NCI-H2107 treated with DMSO at 0.1 percent for 48 hours (cell line): ENCODE measurements at regions not wholly inside any gene's neighbourhood (a gene's known extent, or its start where the extent isn't known, plus 50 kb on each side); places are given as distances from the start of the nearest gene placed in this dataset.

ENCODE experiments used
- DNase-seq: peaks from one replicate; lab custom pipeline; 2025; ENCODE audit not compliant: unreplicated experiment; lab: John Stamatoyannopoulos, UW

- DNase-seq: no peak
Measured at GRCh38 chr13:103844471-103844870, 778.3 kb upstream of the SLC10A2 start.

- DNase-seq: no peak
Measured at GRCh38 chr13:103839460-103839859, 773.2 kb upstream of the SLC10A2 start.

- DNase-seq: no peak
Measured at GRCh38 chr13:103835052-103835451, 768.8 kb upstream of the SLC10A2 start.

- no peak for DNase-seq
Measured at GRCh38 chr13:103833294-103833852, 767.2 kb upstream of the SLC10A2 start.

- no peak for DNase-seq
Measured at GRCh38 chr13:103815619-103816018, 749.4 kb upstream of the SLC10A2 start.

GRCh38 chr13:103812971-103813370 is 746.8 kb upstream of the SLC10A2 start:
- DNase-seq: no peak

GRCh38 chr13:103812558-103812957 is 746.3 kb upstream of the SLC10A2 start:
- no peak for DNase-seq

- no peak for DNase-seq
Measured at GRCh38 chr13:103810026-103810425, 743.8 kb upstream of the SLC10A2 start.

- no peak for DNase-seq
Measured at GRCh38 chr13:103805771-103806170, 739.6 kb upstream of the SLC10A2 start.

GRCh38 chr13:103803349-103803748 is 737.1 kb upstream of the SLC10A2 start:
- no peak for DNase-seq

GRCh38 chr13:103799028-103799427 is 732.8 kb upstream of the SLC10A2 start:
- DNase-seq: no peak

- DNase-seq: no peak
Measured at GRCh38 chr13:103795892-103796478, 729.8 kb upstream of the SLC10A2 start.

- no peak for DNase-seq
Measured at GRCh38 chr13:103794526-103794925, 728.3 kb upstream of the SLC10A2 start.

- no peak for DNase-seq
Measured at GRCh38 chr13:103788061-103788652, 721.9 kb upstream of the SLC10A2 start.

GRCh38 chr13:103772576-103772975 is 706.4 kb upstream of the SLC10A2 start:
- no peak for DNase-seq

GRCh38 chr13:103762523-103762922 is 696.3 kb upstream of the SLC10A2 start:
- DNase-seq: no peak

GRCh38 chr13:103759361-103759760 is 693.1 kb upstream of the SLC10A2 start:
- DNase-seq: no peak

- no peak for DNase-seq
Measured at GRCh38 chr13:103758222-103758621, 692.0 kb upstream of the SLC10A2 start.

- no peak for DNase-seq
Measured at GRCh38 chr13:103757361-103757760, 691.1 kb upstream of the SLC10A2 start.

- DNase-seq: no peak
Measured at GRCh38 chr13:103754783-103755182, 688.6 kb upstream of the SLC10A2 start.

GRCh38 chr13:103734837-103735236 is 668.6 kb upstream of the SLC10A2 start:
- DNase-seq: no peak

- no peak for DNase-seq
Measured at GRCh38 chr13:103731959-103732358, 665.7 kb upstream of the SLC10A2 start.

- DNase-seq: no peak
Measured at GRCh38 chr13:103730407-103730806, 664.2 kb upstream of the SLC10A2 start.
